Lower leg skin (tissue), 4 donors: ENCODE measurements at regions not wholly inside any gene's neighbourhood (a gene's known extent, or its start where the extent isn't known, plus 50 kb on each side); places are given as distances from the start of the nearest gene placed in this dataset.

Source experiments
- DNase-seq, 2 donors: peaks; one replicate each; pipeline ENCODE4 v3.0.0-alpha.2; 2019; ENCODE audit warnings: low spot score in 2 of 2
- H3K4me3 ChIP-seq: fragments of 200-600 bp; sonication (generic); 2 replicates; pipeline ENCODE4 v1.5.1; 2017; ENCODE audit warnings: mild to moderate bottlenecking, low read depth; ENCODE audit not compliant: poor library complexity, severe bottlenecking
- CTCF ChIP-seq, 3 donors: fragments of 450-650 bp; IDR thresholded peaks; one replicate each; pipeline ENCODE4 v1.5.1; 2016; ENCODE audit warnings: antibody characterized with exemption in 3 of 3, mild to moderate bottlenecking in 3 of 3, moderate library complexity in 2 of 3
- POLR2A ChIP-seq, 2 donors: fragments of 450-650 bp; IDR thresholded peaks; one replicate each; pipeline ENCODE4 v1.6.1; 2016 to 2017; ENCODE audit warnings: antibody characterized with exemption in 2 of 2, mild to moderate bottlenecking in 1 of 2, moderate library complexity in 1 of 2
- WGBS, 2 donors: methylation state at CpG; one replicate each; pipeline ENCODE4 v1.1.5; 2018; 5-methylcytosine and 5-hydroxymethylcytosine counted together
- intact Hi-C: fragments of 100-400 bp; cut with DNase I; formaldehyde crosslinking; loops from one replicate; pipeline ENCODE4 v1.15.0; 2023; ENCODE audit warnings: low total_unique reads

GRCh38 chr6:126188279-126188909 lies 151.5 kb upstream of the CENPW start:
- intact Hi-C loops = no loop called here
- no peak overlapping the region for H3K4me3 ChIP-seq
- WGBS, 2 donors = 42 to 45% methylated on average over 1 of the region's 1 CpG
- TF ChIP-seq POLR2A (IDR thresholded peaks at IDR 0.05) (no peak), CTCF (IDR thresholded peaks at IDR 0.05) (no peak)
- no peak for DNase-seq

GRCh38 chr6:126195625-126196236 lies 144.2 kb upstream of the CENPW start:
- no peak for TF ChIP-seq CTCF (IDR thresholded peaks at IDR 0.05)
- TF ChIP-seq POLR2A (IDR thresholded peaks at IDR 0.05) = no peak
- H3K4me3 ChIP-seq = no peak overlapping the region
- intact Hi-C loops = no loop called here
- DNase-seq = no peak
- 61 to 83% methylated on average over 1 of the region's 1 CpG for WGBS, 2 donors

GRCh38 chr6:126198631-126199030 lies 141.3 kb upstream of the CENPW start:
- WGBS, 2 donors = 64 to 67% methylated on average over 2 of the region's 2 CpGs
- intact Hi-C loops = no loop called here
- no peak for DNase-seq
- no peak overlapping the region for H3K4me3 ChIP-seq
- TF ChIP-seq POLR2A (IDR thresholded peaks at IDR 0.05) (no peak), CTCF (IDR thresholded peaks at IDR 0.05) (no peak)

GRCh38 chr6:126199466-126199865 lies 140.4 kb upstream of the CENPW start:
- intact Hi-C loops = no loop called here
- no peak for TF ChIP-seq POLR2A (IDR thresholded peaks at IDR 0.05)
- no peak for TF ChIP-seq CTCF (IDR thresholded peaks at IDR 0.05)
- WGBS, 2 donors = 89 to 92% methylated on average over 1 of the region's 1 CpG
- DNase-seq = no peak
- no peak overlapping the region for H3K4me3 ChIP-seq

GRCh38 chr6:126202707-126203106 lies 137.2 kb upstream of the CENPW start:
- no peak for DNase-seq
- TF ChIP-seq CTCF (IDR thresholded peaks at IDR 0.05) (no peak), POLR2A (IDR thresholded peaks at IDR 0.05) (no peak)
- intact Hi-C loops = no loop called here
- H3K4me3 ChIP-seq = no peak overlapping the region
- WGBS, 2 donors = 81 to 85% methylated on average over 2 of the region's 2 CpGs

GRCh38 chr6:126204126-126204525 lies 135.8 kb upstream of the CENPW start:
- intact Hi-C loops = no loop called here
- TF ChIP-seq POLR2A (IDR thresholded peaks at IDR 0.05) = no peak
- TF ChIP-seq CTCF (IDR thresholded peaks at IDR 0.05) = no peak
- DNase-seq = no peak
- no peak overlapping the region for H3K4me3 ChIP-seq
- WGBS, 2 donors = 82 to 89% methylated on average over 4 of the region's 4 CpGs
